Prostate gland (tissue), 2 donors: ENCODE measurements at regions not wholly inside any gene's neighbourhood (a gene's known extent, or its start where the extent isn't known, plus 50 kb on each side); places are given as distances from the start of the nearest gene placed in this dataset.

Experiments used
- CTCF ChIP-seq, 4 experiments: fragments of 200-600 bp in 2 of 4; fragments of 450-650 bp in 2 of 4; sonication (generic) in 2 of 4; IDR thresholded peaks; 1 replicate in 3 of 4; 2 replicates in 1 of 4; pipeline ENCODE4 v1.5.1; 2016 to 2019; ENCODE audit warnings: antibody characterized with exemption in 4 of 4, mild to moderate bottlenecking in 2 of 4, moderate library complexity in 2 of 4
- POLR2A ChIP-seq: fragments of 450-650 bp; IDR thresholded peaks from one replicate; pipeline ENCODE4 v1.6.1; 2016; ENCODE audit warnings: antibody characterized with exemption, mild to moderate bottlenecking
- POLR2AphosphoS5 ChIP-seq: sonication (generic); formaldehyde crosslinking; IDR thresholded peaks from one replicate; pipeline ENCODE4 v1.6.1; 2017; ENCODE audit warnings: antibody characterized with exemption

- no peak for TF ChIP-seq CTCF (IDR thresholded peaks at IDR 0.05)
- TF ChIP-seq POLR2A = no peak
- no peak for TF ChIP-seq POLR2AphosphoS5
These were observed 87.3 kb upstream of the POU1F1 start for GRCh38 chr3:87363721-87364120.
